ENCODE measurements at regions not wholly inside any gene's neighbourhood (a gene's known extent, or its start where the extent isn't known, plus 50 kb on each side); places are given as distances from the start of the nearest gene placed in this dataset.
"Not testable (repeated sequence)": the region's sequence is repeated elsewhere in the genome, so short reads cannot be mapped to it uniquely, and the experiment has no call there.

- H3K27me3 Mint-ChIP-seq, result peaks cover 0 to 5% of the 10 kb centered on the region in 2 donors
- no peak overlapping the region for H3K27ac Mint-ChIP-seq
- peaks cover 2% of the 10 kb centered on the region for H3K36me3 Mint-ChIP-seq (ENCODE audit: insufficient read depth)
- DNase-seq, result no peak
- H3K9me3 Mint-ChIP-seq, result no peaks in the 10 kb centered on the region
- peaks cover 14 to 22% of the 10 kb centered on the region in 2 donors for H3K4me1 Mint-ChIP-seq (ENCODE audit: low read depth in 2 of 2)
- H3K4me3 Mint-ChIP-seq, result no peak overlapping the region
- ATAC-seq (replicated peaks), result no peak
Observed at GRCh38 chr1:234765181-234765580, 155.2 kb upstream of the IRF2BP2 start.

- Mint-ChIP-seq H3K36me3 (ENCODE audit: insufficient read depth) (peaks cover 6% of the 10 kb centered on the region), H3K27me3 (peaks cover 0 to 5% of the 10 kb centered on the region in 2 donors), H3K27ac (peak overlapping the region in 1 of 2 donors; percentile 22), H3K4me1 (ENCODE audit: low read depth in 2 of 2) (peaks cover 13 to 29% of the 10 kb centered on the region in 2 donors), H3K4me3 (no peak overlapping the region), H3K9me3 (no peaks in the 10 kb centered on the region)
- DNase-seq, result no peak
- ATAC-seq (replicated peaks), result no peak
Observed at GRCh38 chr1:234763910-234764309, 153.9 kb upstream of the IRF2BP2 start.

GRCh38 chr1:234763367-234763766, 153.4 kb upstream of the IRF2BP2 start:
- peak overlapping the region in 1 of 2 donors; percentile 30 for H3K27ac Mint-ChIP-seq
- H3K4me3 Mint-ChIP-seq, result no peak overlapping the region
- peaks cover 8% of the 10 kb centered on the region for H3K36me3 Mint-ChIP-seq (ENCODE audit: insufficient read depth)
- DNase-seq, result no peak
- no peaks in the 10 kb centered on the region for H3K9me3 Mint-ChIP-seq
- peaks cover 17 to 30% of the 10 kb centered on the region in 2 donors for H3K4me1 Mint-ChIP-seq (ENCODE audit: low read depth in 2 of 2)
- H3K27me3 Mint-ChIP-seq, result peaks cover 0 to 5% of the 10 kb centered on the region in 2 donors
- ATAC-seq (replicated peaks), result no peak

- H3K4me3 Mint-ChIP-seq; H3K27me3 Mint-ChIP-seq; H3K9me3 Mint-ChIP-seq; H3K27ac Mint-ChIP-seq; H3K36me3 Mint-ChIP-seq (ENCODE audit: insufficient read depth); DNase-seq; ATAC-seq (replicated peaks): not testable (repeated sequence)
- peaks cover 17 to 25% of the 10 kb centered on the region in 2 donors for H3K4me1 Mint-ChIP-seq (ENCODE audit: low read depth in 2 of 2)
Observed at GRCh38 chr1:234762127-234762526, 152.1 kb upstream of the IRF2BP2 start.

GRCh38 chr1:234760303-234760723, 150.3 kb upstream of the IRF2BP2 start:
- H3K4me1 Mint-ChIP-seq (ENCODE audit: low read depth in 2 of 2), result peaks cover 23 to 29% of the 10 kb centered on the region in 2 donors
- H3K9me3 Mint-ChIP-seq, result no peaks in the 10 kb centered on the region
- H3K27me3 Mint-ChIP-seq, result peaks cover 5 to 13% of the 10 kb centered on the region in 2 donors
- ATAC-seq (replicated peaks) (no peak), DNase-seq (no peak)
- H3K4me3 Mint-ChIP-seq, result peak overlapping the region in 1 of 2 donors; percentile 42
- H3K36me3 Mint-ChIP-seq (ENCODE audit: insufficient read depth), result peaks cover 8% of the 10 kb centered on the region
- H3K27ac Mint-ChIP-seq, result peak overlapping the region in 1 of 2 donors; percentile 78

GRCh38 chr1:234759888-234760287, 149.9 kb upstream of the IRF2BP2 start:
- H3K27ac Mint-ChIP-seq, result peak overlapping the region in 1 of 2 donors; percentile 78
- peaks cover 8% of the 10 kb centered on the region for H3K36me3 Mint-ChIP-seq (ENCODE audit: insufficient read depth)
- H3K4me1 Mint-ChIP-seq (ENCODE audit: low read depth in 2 of 2), result peaks cover 23 to 29% of the 10 kb centered on the region in 2 donors
- DNase-seq (no peak), ATAC-seq (replicated peaks) (no peak)
- no peak overlapping the region for H3K4me3 Mint-ChIP-seq
- peaks cover 4 to 13% of the 10 kb centered on the region in 2 donors for H3K27me3 Mint-ChIP-seq
- no peaks in the 10 kb centered on the region for H3K9me3 Mint-ChIP-seq

- peak overlapping the region; percentile 75 to 82 for H3K4me3 Mint-ChIP-seq
- H3K4me1 Mint-ChIP-seq (ENCODE audit: low read depth in 2 of 2), result peaks cover 23 to 29% of the 10 kb centered on the region in 2 donors
- peaks cover 8% of the 10 kb centered on the region for H3K36me3 Mint-ChIP-seq (ENCODE audit: insufficient read depth)
- H3K9me3 Mint-ChIP-seq, result no peaks in the 10 kb centered on the region
- ATAC-seq (replicated peaks) (peak; percentile 93), DNase-seq (peak; percentile 53 to 57 (median 56))
- H3K27me3 Mint-ChIP-seq, result peaks cover 0 to 13% of the 10 kb centered on the region in 2 donors
- peak overlapping the region; percentile 96 to 97 for H3K27ac Mint-ChIP-seq
Observed at GRCh38 chr1:234758851-234759250, 148.9 kb upstream of the IRF2BP2 start.

- H3K4me1 Mint-ChIP-seq (ENCODE audit: low read depth in 2 of 2), result peaks cover 23 to 29% of the 10 kb centered on the region in 2 donors
- ATAC-seq (replicated peaks), result no peak
- H3K9me3 Mint-ChIP-seq, result no peaks in the 10 kb centered on the region
- peaks cover 8% of the 10 kb centered on the region for H3K36me3 Mint-ChIP-seq (ENCODE audit: insufficient read depth)
- no peak for DNase-seq
- H3K27me3 Mint-ChIP-seq, result peaks cover 0 to 13% of the 10 kb centered on the region in 2 donors
- peak overlapping the region in 1 of 2 donors; percentile 75 for H3K27ac Mint-ChIP-seq
- peak overlapping the region in 1 of 2 donors; percentile 24 for H3K4me3 Mint-ChIP-seq
Observed at GRCh38 chr1:234756857-234757256, 146.9 kb upstream of the IRF2BP2 start.

- DNase-seq, result no peak
- peak; percentile 8 for ATAC-seq (replicated peaks)
- peaks cover 23 to 29% of the 10 kb centered on the region in 2 donors for H3K4me1 Mint-ChIP-seq (ENCODE audit: low read depth in 2 of 2)
- H3K9me3 Mint-ChIP-seq, result no peaks in the 10 kb centered on the region
- peaks cover 8% of the 10 kb centered on the region for H3K36me3 Mint-ChIP-seq (ENCODE audit: insufficient read depth)
- peak overlapping the region; percentile 44 to 75 for H3K27ac Mint-ChIP-seq
- H3K4me3 Mint-ChIP-seq, result no peak overlapping the region
- H3K27me3 Mint-ChIP-seq, result peaks cover 0 to 13% of the 10 kb centered on the region in 2 donors
Observed at GRCh38 chr1:234756066-234756774, 146.2 kb upstream of the IRF2BP2 start.

GRCh38 chr1:234755449-234755863, 145.5 kb upstream of the IRF2BP2 start:
- Mint-ChIP-seq H3K9me3 (no peaks in the 10 kb centered on the region), H3K27ac (no peak overlapping the region), H3K4me1 (ENCODE audit: low read depth in 2 of 2) (peaks cover 23 to 27% of the 10 kb centered on the region in 2 donors), H3K36me3 (ENCODE audit: insufficient read depth) (peaks cover 8% of the 10 kb centered on the region), H3K27me3 (peaks cover 0 to 14% of the 10 kb centered on the region in 2 donors), H3K4me3 (no peak overlapping the region)
- no peak for DNase-seq
- ATAC-seq (replicated peaks), result no peak

GRCh38 chr1:234753979-234754378, 144.0 kb upstream of the IRF2BP2 start:
- H3K4me3 Mint-ChIP-seq, result no peak overlapping the region
- peaks cover 17 to 19% of the 10 kb centered on the region in 2 donors for H3K4me1 Mint-ChIP-seq (ENCODE audit: low read depth in 2 of 2)
- ATAC-seq (replicated peaks), result no peak
- no peak overlapping the region for H3K27ac Mint-ChIP-seq
- peaks cover 3% of the 10 kb centered on the region for H3K36me3 Mint-ChIP-seq (ENCODE audit: insufficient read depth)
- DNase-seq, result no peak
- peaks cover 0 to 18% of the 10 kb centered on the region in 2 donors for H3K27me3 Mint-ChIP-seq
- H3K9me3 Mint-ChIP-seq, result no peaks in the 10 kb centered on the region

GRCh38 chr1:234752927-234753326, 142.9 kb upstream of the IRF2BP2 start:
- H3K4me1 Mint-ChIP-seq (ENCODE audit: low read depth in 2 of 2), result peaks cover 10% of the 10 kb centered on the region in 2 donors
- H3K4me3 Mint-ChIP-seq, result no peak overlapping the region
- ATAC-seq (replicated peaks) (no peak), DNase-seq (no peak)
- H3K27ac Mint-ChIP-seq, result no peak overlapping the region
- no peaks in the 10 kb centered on the region for H3K36me3 Mint-ChIP-seq (ENCODE audit: insufficient read depth)
- H3K9me3 Mint-ChIP-seq, result no peaks in the 10 kb centered on the region
- peaks cover 0 to 18% of the 10 kb centered on the region in 2 donors for H3K27me3 Mint-ChIP-seq

- Mint-ChIP-seq H3K27ac (no peak overlapping the region), H3K4me1 (ENCODE audit: low read depth in 2 of 2) (peaks cover 2 to 5% of the 10 kb centered on the region in 2 donors), H3K36me3 (ENCODE audit: insufficient read depth) (no peaks in the 10 kb centered on the region), H3K27me3 (peaks cover 0 to 11% of the 10 kb centered on the region in 2 donors), H3K4me3 (no peak overlapping the region), H3K9me3 (no peaks in the 10 kb centered on the region)
- ATAC-seq (replicated peaks) (no peak), DNase-seq (no peak)
Observed at GRCh38 chr1:234751678-234752077, 141.7 kb upstream of the IRF2BP2 start.

All from effector memory CD8-positive, alpha-beta T cell (primary cell).